HCT116 (cell line): ENCODE measurements at regions not wholly inside any gene's neighbourhood (a gene's known extent, or its start where the extent isn't known, plus 50 kb on each side); places are given as distances from the start of the nearest gene placed in this dataset.

Experiments used
- ATAC-seq: fragments of 200-7000 bp; cut with Tn5 transposase; 2 replicates; pipeline ENCODE4 v1.9.1; 2020; ENCODE audit warnings: mild to moderate bottlenecking, moderate library complexity
- BruUV-seq: library from RNA; stranded (reverse); fragments of 400-500 nt; replicated peaks from 2 replicates; lab custom pipeline; 2021; lab: Mats Ljungman, UMichigan
- CTCF ChIA-PET: fragments of 300-600 bp; sonication (Branson Sonifier 250); formaldehyde crosslinking; loops from one replicate; lab custom pipeline; 2021; ENCODE audit warnings: antibody characterized with exemption; lab: Charles Lee
- POLR2A ChIA-PET: fragments of 300-600, 350-600 bp; sonication (Branson Sonifier 250); formaldehyde crosslinking; loops from one replicate; lab custom pipeline; 2021; ENCODE audit warnings: antibody characterized with exemption; lab: Charles Lee
- RAD21 ChIA-PET, 2 experiments: fragments of 300-600 bp; sonication (Branson Sonifier 250); formaldehyde crosslinking; loops; one replicate each; lab custom pipeline; 2023; ENCODE audit warnings: low total read pairs in 2 of 2; ENCODE audit not compliant: uncharacterized antibody in 2 of 2, unreplicated experiment in 2 of 2, low non-redundant PET in 1 of 2; lab: Charles Lee
- DNase-seq: peaks from one replicate; pipeline ENCODE4 v3.0.0-alpha.2; 2010; ENCODE audit warnings: low read depth, low spot score
- H2AFZ ChIP-seq: fragments of 200-600 bp; shearing (Covaris generic), sonication (generic); 2 replicates; pipeline ENCODE4 v1.6.1; 2017; ENCODE audit warnings: low read depth, mixed run types, mixed read lengths, antibody characterized with exemption, low read length; ENCODE audit not compliant: poor library complexity, severe bottlenecking
- H3K27ac ChIP-seq: 2 replicates; pipeline ENCODE4 v1.5.1; 2012; ENCODE audit warnings: low read depth, low read length
- H3K27me3 ChIP-seq: fragments of 200-600 bp; sonication (generic); 2 replicates; pipeline ENCODE4 v1.6.1; 2016; ENCODE audit warnings: mixed run types, low read length, mixed read lengths; ENCODE audit not compliant: insufficient read depth
- H3K36me3 ChIP-seq, 2 experiments: fragments of 200-500 bp in 1 of 2; fragments of 200-600 bp in 1 of 2; sonication (Bioruptor generic) in 1 of 2; sonication (generic) in 1 of 2; 2 replicates each; pipeline versions ENCODE4 v1.5.1 to v1.6.1; 2014 to 2016; ENCODE audit warnings: low read length in 2 of 2, inconsistent platforms in 1 of 2, mixed read lengths in 1 of 2, mixed run types in 1 of 2; ENCODE audit not compliant: insufficient read depth in 2 of 2, control insufficient read depth in 1 of 2
- H3K4me1 ChIP-seq, 2 experiments: fragments of 200-600 bp in 1 of 2; sonication (generic) in 1 of 2; 2 replicates each; pipeline versions ENCODE4 v1.5.1 to v1.6.1; 2012 to 2017; ENCODE audit warnings: low read length in 2 of 2, inconsistent platforms in 1 of 2, mild to moderate bottlenecking in 1 of 2, mixed read lengths in 1 of 2, mixed run types in 1 of 2, moderate library complexity in 1 of 2; ENCODE audit not compliant: insufficient read depth in 2 of 2, control insufficient read depth in 1 of 2
- H3K4me2 ChIP-seq: fragments of 200-600 bp; sonication (generic); 2 replicates; pipeline ENCODE4 v1.6.1; 2017; ENCODE audit warnings: mixed run types, low read length, mixed read lengths
- H3K4me3 ChIP-seq, 2 experiments: fragments of 200-600 bp in 1 of 2; sonication (generic) in 1 of 2; replicated peaks in 1 of 2; 2 replicates each; pipeline ENCODE4 v1.5.1; 2011 to 2016; ENCODE audit warnings: low read length in 2 of 2, control low read depth in 1 of 2, low read depth in 1 of 2, mild to moderate bottlenecking in 1 of 2, mixed read lengths in 1 of 2, mixed run types in 1 of 2
- H3K79me2 ChIP-seq: fragments of 200-600 bp; sonication (generic); 2 replicates; pipeline ENCODE4 v1.6.1; 2017; ENCODE audit warnings: mild to moderate bottlenecking, mixed run types, low read length, moderate library complexity, mixed read lengths; ENCODE audit not compliant: insufficient read depth
- H3K9ac ChIP-seq: fragments of 200-600 bp; sonication (generic); 2 replicates; pipeline ENCODE4 v1.6.1; 2016; ENCODE audit warnings: low read length, mixed read lengths
- H3K9me2 ChIP-seq: fragments of 200-600 bp; sonication (generic), shearing (Covaris generic); 2 replicates; pipeline ENCODE4 v1.6.1; 2017; ENCODE audit warnings: mixed run types, mild to moderate bottlenecking, moderate library complexity; ENCODE audit not compliant: insufficient read depth
- H3K9me3 ChIP-seq, 2 experiments: fragments of 200-500 bp in 1 of 2; fragments of 200-600 bp in 1 of 2; sonication (Bioruptor generic) in 1 of 2; sonication (generic) in 1 of 2; 2 replicates each; pipeline ENCODE4 v1.6.1; 2014 to 2017; ENCODE audit warnings: low read length in 2 of 2, mixed read lengths in 2 of 2, inconsistent platforms in 1 of 2, low read depth in 1 of 2, mild to moderate bottlenecking in 1 of 2, mixed run types in 1 of 2, moderate library complexity in 1 of 2; ENCODE audit not compliant: control insufficient read depth in 1 of 2, insufficient read depth in 1 of 2
- H4K20me1 ChIP-seq: fragments of 200-600 bp; sonication (generic), shearing (Covaris generic); 2 replicates; pipeline ENCODE4 v1.6.1; 2017; ENCODE audit warnings: mixed run types, mild to moderate bottlenecking, moderate library complexity; ENCODE audit not compliant: insufficient read depth
- ATF3 ChIP-seq: IDR thresholded peaks from 2 replicates; pipeline ENCODE4 v1.6.1; 2012
- CEBPB ChIP-seq: IDR thresholded peaks from 2 replicates; pipeline ENCODE4 v1.6.1; 2012; ENCODE audit warnings: low read depth
- ELF1 ChIP-seq: IDR thresholded peaks from 2 replicates; pipeline ENCODE4 v1.6.1; 2012; ENCODE audit warnings: low read depth, borderline replicate concordance
- EZH2phosphoT487 ChIP-seq: fragments of 200-600 bp; IDR thresholded peaks from 2 replicates; pipeline ENCODE4 v1.6.1; 2018; ENCODE audit warnings: antibody characterized with exemption, borderline replicate concordance
- FOSL1 ChIP-seq: IDR thresholded peaks from 2 replicates; pipeline ENCODE4 v1.6.1; 2012; ENCODE audit warnings: low read depth
- POLR2A ChIP-seq: IDR thresholded peaks from 2 replicates; pipeline ENCODE4 v1.7.0; 2011; ENCODE audit warnings: borderline replicate concordance; ENCODE audit not compliant: insufficient read depth, insufficient read length; ENCODE audit errors: extremely low read depth
- REST ChIP-seq: IDR thresholded peaks from 2 replicates; pipeline ENCODE4 v1.6.1; 2012; ENCODE audit warnings: low read depth
- SP1 ChIP-seq: IDR thresholded peaks from 2 replicates; pipeline ENCODE4 v1.6.1; 2012; ENCODE audit warnings: low read depth
- TCF7L2 ChIP-seq: IDR thresholded peaks from 2 replicates; pipeline ENCODE4 v1.7.0; 2011; ENCODE audit warnings: borderline replicate concordance, inconsistent platforms; ENCODE audit not compliant: insufficient read depth, insufficient read length; ENCODE audit errors: extremely low read depth
- ZNF274 ChIP-seq: fragments of 200-500 bp; sonication (Bioruptor generic); IDR thresholded peaks from 2 replicates; pipeline ENCODE4 v1.6.1; 2014; ENCODE audit warnings: mild to moderate bottlenecking, low read depth, low read length, inconsistent platforms
- intact Hi-C: fragments of 100-400 bp; cut with micrococcal nuclease; formaldehyde crosslinking; loops from 2 replicates; pipeline ENCODE4 v1.10.0; 2022

GRCh38 chr5:18876565-18876964 is 1111.4 kb downstream of the CDH18 start (continued):
- no peak for TF ChIP-seq POLR2A
- TF ChIP-seq TCF7L2, result no peak
- TF ChIP-seq CEBPB, result no peak

GRCh38 chr5:18881615-18882014 is 1106.4 kb downstream of the CDH18 start:
- no peak for DNase-seq
- peaks cover 0 to 28% of the 10 kb centered on the region in 2 experiments; a peak in 2 of 4 replicates for H3K9me3 ChIP-seq
- no TSS peak for BruUV-seq

More at GRCh38 chr5:18881615-18882014, 1106.4 kb downstream of the CDH18 start:
- H3K9ac ChIP-seq, result no peak overlapping the region
- no peak overlapping the region for H3K27ac ChIP-seq
- H3K4me3 ChIP-seq, result no peak overlapping the region
- no peaks in the 10 kb centered on the region for H3K27me3 ChIP-seq
- ChIA-PET POLR2A (no interaction called here), RAD21 (no interaction called here)
- H3K9me2 ChIP-seq, result no peaks in the 10 kb centered on the region
- no peak for TF ChIP-seq SP1
- no peak for TF ChIP-seq ATF3
- TF ChIP-seq FOSL1, result no peak
- TF ChIP-seq REST, result no peak
- TF ChIP-seq ELF1, result no peak
- no peak for TF ChIP-seq ZNF274
- no peak for TF ChIP-seq EZH2phosphoT487
- TF ChIP-seq POLR2A, result no peak
- TF ChIP-seq CEBPB, result no peak
- no peak for TF ChIP-seq TCF7L2
- TF ChIP-seq, all 23 proteins: peak for 0
- CTCF ChIA-PET, result no interaction called here
- intact Hi-C loops, result no loop called here
- no peaks in the 10 kb centered on the region for H3K79me2 ChIP-seq
- no peaks in the 10 kb centered on the region for H3K4me1 ChIP-seq
- no peak for ATAC-seq
- no peaks in the 10 kb centered on the region for H4K20me1 ChIP-seq
- no peak overlapping the region for H2AFZ ChIP-seq
- H3K36me3 ChIP-seq, result no peaks in the 10 kb centered on the region
- no peak overlapping the region for H3K4me2 ChIP-seq
